ENCODE measurements at regions not wholly inside any gene's neighbourhood (a gene's known extent, or its start where the extent isn't known, plus 50 kb on each side); places are given as distances from the start of the nearest gene placed in this dataset.

DNA sequence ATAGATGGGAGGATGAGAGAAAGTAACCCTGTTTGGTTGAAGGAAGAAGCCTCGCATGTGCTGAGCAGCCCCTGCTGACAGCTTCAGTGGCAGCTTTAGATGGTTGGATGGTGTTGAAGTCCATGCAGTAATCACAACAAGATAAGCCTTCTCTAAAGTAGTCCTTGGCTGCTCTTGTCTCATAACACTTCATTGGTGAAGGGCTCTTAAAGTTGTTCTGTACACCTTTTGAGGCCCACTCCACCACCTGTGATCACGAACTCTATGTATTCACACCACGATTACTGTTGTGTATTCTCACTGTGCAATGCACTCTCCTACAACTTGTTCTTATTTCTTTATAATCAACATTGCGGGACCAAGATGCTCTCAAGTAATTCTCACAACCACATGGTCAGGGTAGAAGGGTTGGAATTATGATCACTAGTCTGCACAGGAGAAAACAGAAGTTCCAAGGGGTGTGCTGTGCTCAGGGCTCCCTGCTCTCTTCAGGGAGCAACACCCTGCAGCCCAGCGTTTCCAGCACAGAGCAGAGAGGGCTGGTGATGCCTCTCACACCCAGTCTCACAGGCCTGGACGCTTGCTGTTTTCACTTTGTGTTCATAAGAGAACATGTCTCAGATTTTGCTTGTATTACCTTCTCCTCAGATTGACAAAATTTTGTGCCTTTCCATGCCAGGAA lies 294.4 kb downstream of the SMOC2 start:
- ATAC-seq (ENCODE audit: poor library complexity) (no peak), DNase-seq (no peak)
- intact Hi-C loops (cut with DNase I, micrococcal nuclease), result no loop called here
- Mint-ChIP-seq H3K4me3 (no peak overlapping the region), H3K9me3 (peaks cover 2% of the 10 kb centered on the region), H3K4me1 (ENCODE audit: low read depth) (no peaks in the 10 kb centered on the region), H3K27ac (no peak overlapping the region), H3K27me3 (no peaks in the 10 kb centered on the region), H3K36me3 (ENCODE audit: low read depth) (no peaks in the 10 kb centered on the region)
- no peaks in the 10 kb centered on the region for H3K27me3 ChIP-seq (ENCODE audit: control insufficient read depth in 1 of 2, insufficient read depth in 2 of 2, low read length in 2 of 2)
- H3K36me3 ChIP-seq (ENCODE audit: insufficient read depth, low read length), result no peaks in the 10 kb centered on the region
- TF ChIP-seq, protein P1, sequence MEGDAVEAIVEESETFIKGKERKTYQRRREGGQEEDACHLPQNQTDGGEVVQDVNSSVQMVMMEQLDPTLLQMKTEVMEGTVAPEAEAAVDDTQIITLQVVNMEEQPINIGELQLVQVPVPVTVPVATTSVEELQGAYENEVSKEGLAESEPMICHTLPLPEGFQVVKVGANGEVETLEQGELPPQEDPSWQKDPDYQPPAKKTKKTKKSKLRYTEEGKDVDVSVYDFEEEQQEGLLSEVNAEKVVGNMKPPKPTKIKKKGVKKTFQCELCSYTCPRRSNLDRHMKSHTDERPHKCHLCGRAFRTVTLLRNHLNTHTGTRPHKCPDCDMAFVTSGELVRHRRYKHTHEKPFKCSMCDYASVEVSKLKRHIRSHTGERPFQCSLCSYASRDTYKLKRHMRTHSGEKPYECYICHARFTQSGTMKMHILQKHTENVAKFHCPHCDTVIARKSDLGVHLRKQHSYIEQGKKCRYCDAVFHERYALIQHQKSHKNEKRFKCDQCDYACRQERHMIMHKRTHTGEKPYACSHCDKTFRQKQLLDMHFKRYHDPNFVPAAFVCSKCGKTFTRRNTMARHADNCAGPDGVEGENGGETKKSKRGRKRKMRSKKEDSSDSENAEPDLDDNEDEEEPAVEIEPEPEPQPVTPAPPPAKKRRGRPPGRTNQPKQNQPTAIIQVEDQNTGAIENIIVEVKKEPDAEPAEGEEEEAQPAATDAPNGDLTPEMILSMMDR (IDR thresholded peaks at IDR 0.05), result no peak
- no peak overlapping the region for H3K27ac ChIP-seq (ENCODE audit: low read depth in 1 of 2, low read length in 2 of 2)
- no peaks in the 10 kb centered on the region for H3K4me1 ChIP-seq (ENCODE audit: insufficient read depth, low read length)
- CTCF ChIA-PET, result no interaction called here
- POLR2A ChIA-PET, result no interaction called here
- peaks cover 1 to 6% of the 10 kb centered on the region in 2 experiments for H3K9me3 ChIP-seq (ENCODE audit: control insufficient read depth in 1 of 2, insufficient read depth in 1 of 2, low read length in 2 of 2)
- H3K4me3 ChIP-seq (ENCODE audit: low read length), result no peak overlapping the region

DNA sequence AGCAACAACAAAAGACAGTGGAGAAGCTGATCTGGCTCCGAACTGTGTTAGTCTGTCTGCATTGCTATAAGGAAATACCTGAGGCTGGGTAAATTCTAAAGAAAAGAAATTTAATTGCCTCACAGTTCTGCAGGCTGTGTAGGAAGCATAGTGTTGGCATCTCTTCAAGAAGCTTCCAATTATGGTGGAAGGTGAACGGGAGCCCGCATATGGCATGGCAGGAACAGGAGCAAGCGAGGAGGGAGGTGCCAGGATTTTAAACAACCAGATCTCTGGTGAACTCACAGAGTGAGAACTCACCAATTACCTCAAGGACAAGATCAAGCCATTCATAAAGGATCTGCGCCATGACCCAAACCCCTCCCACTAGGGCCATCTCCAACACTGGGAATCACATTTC lies 293.5 kb downstream of the SMOC2 start:
- Mint-ChIP-seq H3K9me3 (peaks cover 2% of the 10 kb centered on the region), H3K4me3 (no peak overlapping the region), H3K27me3 (no peaks in the 10 kb centered on the region), H3K4me1 (ENCODE audit: low read depth) (no peaks in the 10 kb centered on the region), H3K27ac (no peak overlapping the region), H3K36me3 (ENCODE audit: low read depth) (no peaks in the 10 kb centered on the region)
- DNase-seq (no peak), ATAC-seq (ENCODE audit: poor library complexity) (no peak)
- ChIA-PET CTCF (no interaction called here), POLR2A (no interaction called here)
- Histone ChIP-seq H3K36me3 (ENCODE audit: insufficient read depth, low read length) (no peaks in the 10 kb centered on the region), H3K4me1 (ENCODE audit: insufficient read depth, low read length) (no peaks in the 10 kb centered on the region), H3K27ac (ENCODE audit: low read depth in 1 of 2, low read length in 2 of 2) (no peak overlapping the region), H3K27me3 (ENCODE audit: control insufficient read depth in 1 of 2, insufficient read depth in 2 of 2, low read length in 2 of 2) (no peaks in the 10 kb centered on the region), H3K9me3 (ENCODE audit: control insufficient read depth in 1 of 2, insufficient read depth in 1 of 2, low read length in 2 of 2) (peaks cover 0 to 6% of the 10 kb centered on the region in 2 experiments), H3K4me3 (ENCODE audit: low read length) (no peak overlapping the region)
- TF ChIP-seq, protein P1 (IDR thresholded peaks at IDR 0.05), result no peak
- intact Hi-C loops (cut with DNase I, micrococcal nuclease), result no loop called here

DNA sequence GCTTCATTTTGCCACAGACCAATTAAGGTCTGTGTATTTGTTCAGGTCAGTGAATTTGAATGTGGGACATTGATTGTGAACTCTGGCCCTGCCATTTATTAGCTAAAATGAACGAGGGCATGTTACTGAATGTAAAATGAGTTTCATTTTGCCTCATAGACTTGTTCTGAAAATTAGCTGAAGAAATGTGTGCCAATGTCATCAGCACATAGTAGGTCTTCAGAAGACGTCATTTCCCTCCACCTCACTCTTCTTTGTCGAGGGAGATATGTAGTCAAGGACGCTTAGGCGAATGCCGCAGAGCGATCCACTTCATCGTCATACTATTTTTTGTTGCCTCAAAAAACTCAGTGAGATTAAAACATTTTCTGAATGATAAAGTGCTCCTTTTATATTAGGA lies 291.7 kb downstream of the SMOC2 start:
- Mint-ChIP-seq H3K36me3 (ENCODE audit: low read depth) (no peaks in the 10 kb centered on the region), H3K4me1 (ENCODE audit: low read depth) (no peaks in the 10 kb centered on the region), H3K27ac (no peak overlapping the region), H3K27me3 (no peaks in the 10 kb centered on the region), H3K4me3 (no peak overlapping the region), H3K9me3 (no peaks in the 10 kb centered on the region)
- TF ChIP-seq, protein P1 (IDR thresholded peaks at IDR 0.05), result no peak
- DNase-seq (no peak), ATAC-seq (ENCODE audit: poor library complexity) (no peak)
- peaks cover 1 to 4% of the 10 kb centered on the region in 2 experiments for H3K9me3 ChIP-seq (ENCODE audit: control insufficient read depth in 1 of 2, insufficient read depth in 1 of 2, low read length in 2 of 2)
- no peak overlapping the region for H3K27ac ChIP-seq (ENCODE audit: low read depth in 1 of 2, low read length in 2 of 2)
- no peaks in the 10 kb centered on the region for H3K4me1 ChIP-seq (ENCODE audit: insufficient read depth, low read length)
- CTCF ChIA-PET, result no interaction called here
- POLR2A ChIA-PET, result no interaction called here
- no peaks in the 10 kb centered on the region for H3K36me3 ChIP-seq (ENCODE audit: insufficient read depth, low read length)
- H3K4me3 ChIP-seq (ENCODE audit: low read length), result no peak overlapping the region
- intact Hi-C loops (cut with DNase I, micrococcal nuclease), result no loop called here
- no peaks in the 10 kb centered on the region for H3K27me3 ChIP-seq (ENCODE audit: control insufficient read depth in 1 of 2, insufficient read depth in 2 of 2, low read length in 2 of 2)
